ENCODE measurements at regions not wholly inside any gene's neighbourhood (a gene's known extent, or its start where the extent isn't known, plus 50 kb on each side); places are given as distances from the start of the nearest gene placed in this dataset.

- H3K4me1 ChIP-seq (ENCODE audit: control insufficient read depth, insufficient read depth, low read length), result no peaks in the 10 kb centered on the region
- no peaks in the 10 kb centered on the region for H3K79me2 ChIP-seq (ENCODE audit: control insufficient read depth, insufficient read depth, low read length)
- no peaks in the 10 kb centered on the region for H3K9me3 ChIP-seq (replicated peaks; ENCODE audit: control insufficient read depth, insufficient read depth, low read length)
- FAIRE-seq (no peak), ATAC-seq (no peak), DNase-seq (ENCODE audit: low read depth, low spot score) (no peak)
- TF ChIP-seq RUNX3 (IDR thresholded peaks at IDR 0.05; ENCODE audit: low read length), result peak; percentile 75
- TF ChIP-seq POLR2AphosphoS2 (IDR thresholded peaks at IDR 0.05; ENCODE audit: low read depth, low read length), result no peak
- no peak overlapping the region for H2AFZ ChIP-seq (ENCODE audit: control insufficient read depth, low read depth, low read length)
- ChIA-PET SMC1A (ENCODE audit: uncharacterized antibody, unreplicated experiment) (no interaction called here), RAD21 (ENCODE audit: unreplicated experiment) (no interaction called here), POLR2A (no interaction called here), CTCF (no interaction called here)
- no peak overlapping the region for H3K4me3 ChIP-seq
- H3K27me3 ChIP-seq (replicated peaks in 1 of 2; ENCODE audit: control insufficient read depth in 2 of 2, insufficient read depth in 2 of 2, low read length in 1 of 2), result no peaks in the 10 kb centered on the region
- BruUV-seq (replicated peaks), result no TSS peak
- no peaks in the 10 kb centered on the region for H3K36me3 ChIP-seq (ENCODE audit: control insufficient read depth in 2 of 2, insufficient read depth in 2 of 2, low read length in 1 of 2)
- H3K4me2 ChIP-seq (ENCODE audit: control insufficient read depth, insufficient read depth), result no peak overlapping the region
- intact Hi-C loops (cut with micrococcal nuclease; ENCODE audit: unreplicated experiment), result no loop called here
- H4K20me1 ChIP-seq (ENCODE audit: control insufficient read depth, insufficient read depth), result no peaks in the 10 kb centered on the region
- H3K27ac ChIP-seq (ENCODE audit: control insufficient read depth, insufficient read depth), result no peak overlapping the region
- WGBS (ENCODE audit: insufficient coverage, insufficient replicate concordance, low lambda C conversion rate, missing lambda C conversion rate), result 0% methylated on average over 2 of the region's 2 CpGs
- no peak overlapping the region for H3K9ac ChIP-seq (ENCODE audit: control insufficient read depth, insufficient read depth, low read length)
- in situ Hi-C loops (cut with MboI), result no loop called here
These were observed 121.6 kb upstream of the ANKFN1 start for GRCh38 chr17:56031636-56032035.

GRCh38 chr17:56034197-56034635, 119.1 kb upstream of the ANKFN1 start:
- BruUV-seq (replicated peaks), result no TSS peak
- H3K9ac ChIP-seq (ENCODE audit: control insufficient read depth, insufficient read depth, low read length), result no peak overlapping the region
- DNase-seq (ENCODE audit: low read depth, low spot score), result no peak
- H3K27me3 ChIP-seq (replicated peaks in 1 of 2; ENCODE audit: control insufficient read depth in 2 of 2, insufficient read depth in 2 of 2, low read length in 1 of 2), result no peaks in the 10 kb centered on the region
- no peak for FAIRE-seq
- H3K9me3 ChIP-seq (replicated peaks; ENCODE audit: control insufficient read depth, insufficient read depth, low read length), result no peaks in the 10 kb centered on the region
- no peaks in the 10 kb centered on the region for H3K4me1 ChIP-seq (ENCODE audit: control insufficient read depth, insufficient read depth, low read length)
- H3K79me2 ChIP-seq (ENCODE audit: control insufficient read depth, insufficient read depth, low read length), result no peaks in the 10 kb centered on the region
- under 1% methylated on average over 6 of the region's 6 CpGs for WGBS (ENCODE audit: insufficient coverage, insufficient replicate concordance, low lambda C conversion rate, missing lambda C conversion rate)
- no peak overlapping the region for H3K4me2 ChIP-seq (ENCODE audit: control insufficient read depth, insufficient read depth)
- H2AFZ ChIP-seq (ENCODE audit: control insufficient read depth, low read depth, low read length), result no peak overlapping the region
- intact Hi-C loops (cut with micrococcal nuclease; ENCODE audit: unreplicated experiment) (no loop called here), in situ Hi-C loops (cut with MboI) (no loop called here)
- no peak for ATAC-seq
- ChIA-PET CTCF (no interaction called here), POLR2A (no interaction called here), SMC1A (ENCODE audit: uncharacterized antibody, unreplicated experiment) (no interaction called here), RAD21 (ENCODE audit: unreplicated experiment) (no interaction called here)
- no peak overlapping the region for H3K27ac ChIP-seq (ENCODE audit: control insufficient read depth, insufficient read depth)
- no peak overlapping the region for H3K4me3 ChIP-seq
- no peaks in the 10 kb centered on the region for H4K20me1 ChIP-seq (ENCODE audit: control insufficient read depth, insufficient read depth)
- H3K36me3 ChIP-seq (ENCODE audit: control insufficient read depth in 2 of 2, insufficient read depth in 2 of 2, low read length in 1 of 2), result no peaks in the 10 kb centered on the region
- TF ChIP-seq MTA2 (IDR thresholded peaks at IDR 0.05; ENCODE audit: low read depth) (no peak), SREBF2 (IDR thresholded peaks at IDR 0.05; ENCODE audit: low read length) (no peak), NFYB (IDR thresholded peaks at IDR 0.05; ENCODE audit: insufficient read depth, low read depth, low read length) (no peak), CBX5 (IDR thresholded peaks at IDR 0.05; ENCODE audit: low read depth) (no peak), EED (IDR thresholded peaks at IDR 0.05; ENCODE audit: low read depth) (no peak), TCF3 (IDR thresholded peaks at IDR 0.05; ENCODE audit: borderline replicate concordance, insufficient read depth, low read depth, low read length) (no peak), MTA3 (IDR thresholded peaks at IDR 0.05; ENCODE audit: borderline replicate concordance, low read length) (no peak), NFIC (IDR thresholded peaks at IDR 0.05; ENCODE audit: low read depth, low read length) (no peak), PML (IDR thresholded peaks at IDR 0.05; ENCODE audit: low read length) (no peak)
- TF ChIP-seq, protein P1, sequence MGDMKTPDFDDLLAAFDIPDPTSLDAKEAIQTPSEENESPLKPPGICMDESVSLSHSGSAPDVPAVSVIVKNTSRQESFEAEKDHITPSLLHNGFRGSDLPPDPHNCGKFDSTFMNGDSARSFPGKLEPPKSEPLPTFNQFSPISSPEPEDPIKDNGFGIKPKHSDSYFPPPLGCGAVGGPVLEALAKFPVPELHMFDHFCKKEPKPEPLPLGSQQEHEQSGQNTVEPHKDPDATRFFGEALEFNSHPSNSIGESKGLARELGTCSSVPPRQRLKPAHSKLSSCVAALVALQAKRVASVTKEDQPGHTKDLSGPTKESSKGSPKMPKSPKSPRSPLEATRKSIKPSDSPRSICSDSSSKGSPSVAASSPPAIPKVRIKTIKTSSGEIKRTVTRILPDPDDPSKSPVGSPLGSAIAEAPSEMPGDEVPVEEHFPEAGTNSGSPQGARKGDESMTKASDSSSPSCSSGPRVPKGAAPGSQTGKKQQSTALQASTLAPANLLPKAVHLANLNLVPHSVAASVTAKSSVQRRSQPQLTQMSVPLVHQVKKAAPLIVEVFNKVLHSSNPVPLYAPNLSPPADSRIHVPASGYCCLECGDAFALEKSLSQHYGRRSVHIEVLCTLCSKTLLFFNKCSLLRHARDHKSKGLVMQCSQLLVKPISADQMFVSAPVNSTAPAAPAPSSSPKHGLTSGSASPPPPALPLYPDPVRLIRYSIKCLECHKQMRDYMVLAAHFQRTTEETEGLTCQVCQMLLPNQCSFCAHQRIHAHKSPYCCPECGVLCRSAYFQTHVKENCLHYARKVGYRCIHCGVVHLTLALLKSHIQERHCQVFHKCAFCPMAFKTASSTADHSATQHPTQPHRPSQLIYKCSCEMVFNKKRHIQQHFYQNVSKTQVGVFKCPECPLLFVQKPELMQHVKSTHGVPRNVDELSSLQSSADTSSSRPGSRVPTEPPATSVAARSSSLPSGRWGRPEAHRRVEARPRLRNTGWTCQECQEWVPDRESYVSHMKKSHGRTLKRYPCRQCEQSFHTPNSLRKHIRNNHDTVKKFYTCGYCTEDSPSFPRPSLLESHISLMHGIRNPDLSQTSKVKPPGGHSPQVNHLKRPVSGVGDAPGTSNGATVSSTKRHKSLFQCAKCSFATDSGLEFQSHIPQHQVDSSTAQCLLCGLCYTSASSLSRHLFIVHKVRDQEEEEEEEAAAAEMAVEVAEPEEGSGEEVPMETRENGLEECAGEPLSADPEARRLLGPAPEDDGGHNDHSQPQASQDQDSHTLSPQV (IDR thresholded peaks at IDR 0.05), result no peak
- TF ChIP-seq, protein P2, sequence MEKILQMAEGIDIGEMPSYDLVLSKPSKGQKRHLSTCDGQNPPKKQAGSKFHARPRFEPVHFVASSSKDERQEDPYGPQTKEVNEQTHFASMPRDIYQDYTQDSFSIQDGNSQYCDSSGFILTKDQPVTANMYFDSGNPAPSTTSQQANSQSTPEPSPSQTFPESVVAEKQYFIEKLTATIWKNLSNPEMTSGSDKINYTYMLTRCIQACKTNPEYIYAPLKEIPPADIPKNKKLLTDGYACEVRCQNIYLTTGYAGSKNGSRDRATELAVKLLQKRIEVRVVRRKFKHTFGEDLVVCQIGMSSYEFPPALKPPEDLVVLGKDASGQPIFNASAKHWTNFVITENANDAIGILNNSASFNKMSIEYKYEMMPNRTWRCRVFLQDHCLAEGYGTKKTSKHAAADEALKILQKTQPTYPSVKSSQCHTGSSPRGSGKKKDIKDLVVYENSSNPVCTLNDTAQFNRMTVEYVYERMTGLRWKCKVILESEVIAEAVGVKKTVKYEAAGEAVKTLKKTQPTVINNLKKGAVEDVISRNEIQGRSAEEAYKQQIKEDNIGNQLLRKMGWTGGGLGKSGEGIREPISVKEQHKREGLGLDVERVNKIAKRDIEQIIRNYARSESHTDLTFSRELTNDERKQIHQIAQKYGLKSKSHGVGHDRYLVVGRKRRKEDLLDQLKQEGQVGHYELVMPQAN (conservative IDR thresholded peaks at IDR 0.05), result no peak
